Stimulated activated naive CD4-positive, alpha-beta T cell treated with Interleukin-2 at 50 U/mL for 16 hours (primary cell): ENCODE measurements at regions not wholly inside any gene's neighbourhood (a gene's known extent, or its start where the extent isn't known, plus 50 kb on each side); places are given as distances from the start of the nearest gene placed in this dataset.

Source experiments
- DNase-seq: peaks from one replicate; lab custom pipeline; 2025; lab: John Stamatoyannopoulos, UW

- no peak for DNase-seq
Observed at GRCh38 chr22:47484960-47485569, 722.6 kb downstream of the TBC1D22A start.

DNA sequence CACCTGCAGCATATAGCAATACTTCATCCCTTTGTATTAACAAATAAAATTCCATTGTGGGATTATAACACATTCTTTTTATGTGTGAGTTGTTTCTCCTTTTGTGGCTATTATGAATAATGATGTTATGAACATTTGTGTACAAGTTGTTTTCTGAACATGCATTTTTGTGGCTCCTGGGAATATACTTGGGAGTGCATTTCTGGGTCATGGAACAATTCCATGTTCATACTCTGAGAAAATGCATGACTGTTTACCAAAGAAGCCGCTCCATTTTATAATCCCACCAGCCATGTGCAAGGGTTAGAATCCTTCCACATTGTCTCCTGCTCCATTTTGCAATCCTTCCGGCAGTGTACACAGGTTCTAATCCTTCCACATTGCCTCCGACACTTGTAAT lies 713.8 kb downstream of the TBC1D22A start:
- DNase-seq = no peak

DNA sequence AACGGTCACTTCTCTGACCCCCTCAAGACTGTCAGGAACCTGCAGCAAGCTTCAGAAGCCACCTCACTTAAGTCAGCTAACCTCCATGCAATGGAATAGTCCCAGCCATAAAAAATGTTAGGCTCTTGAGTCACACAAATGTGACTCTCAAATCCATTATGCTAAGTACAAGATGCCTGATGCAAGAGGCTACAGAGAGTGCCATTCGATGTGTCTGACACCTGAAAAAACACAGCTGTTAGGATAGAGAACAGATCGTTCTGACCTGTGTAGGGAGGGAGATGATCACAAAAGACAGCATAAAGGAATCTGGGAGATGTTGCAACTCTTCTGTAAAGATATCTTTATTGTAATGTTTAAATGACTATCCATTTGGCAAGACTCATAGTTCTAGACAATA lies 712.4 kb downstream of the TBC1D22A start:
- no peak for DNase-seq

- DNase-seq = no peak
Observed at GRCh38 chr22:47474464-47474863, 712.0 kb downstream of the TBC1D22A start.

- no peak for DNase-seq
Observed at GRCh38 chr22:47472636-47473035, 710.2 kb downstream of the TBC1D22A start.

GRCh38 chr22:47471406-47471805 lies 709.0 kb downstream of the TBC1D22A start:
- DNase-seq = no peak

- DNase-seq = no peak
Observed at GRCh38 chr22:47465809-47466208, 703.4 kb downstream of the TBC1D22A start.

- no peak for DNase-seq
Observed at GRCh38 chr22:47465222-47465621, 702.8 kb downstream of the TBC1D22A start.

DNA sequence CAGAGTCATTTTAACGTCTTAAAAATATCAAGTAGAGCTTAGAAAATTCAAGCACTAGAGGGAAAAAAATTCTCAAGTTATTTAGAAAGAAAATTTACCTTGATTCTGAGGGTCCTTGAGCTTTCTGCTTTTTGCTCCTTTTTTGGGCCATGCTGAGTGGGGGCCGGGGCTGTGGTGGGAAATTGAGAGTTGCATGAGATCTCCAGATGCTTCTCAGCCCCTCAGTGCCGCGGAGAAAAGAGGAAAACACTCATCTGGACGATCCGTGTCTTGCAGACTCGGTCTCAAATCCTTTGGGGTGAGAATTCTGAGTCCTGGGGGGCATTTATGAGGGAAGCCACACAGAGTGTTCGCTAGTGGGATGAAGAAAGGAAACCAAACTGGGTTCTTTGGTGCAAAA lies 700.8 kb downstream of the TBC1D22A start:
- DNase-seq = no peak

- DNase-seq = no peak
Observed at GRCh38 chr22:47460861-47461260, 698.4 kb downstream of the TBC1D22A start.

- DNase-seq = no peak
Observed at GRCh38 chr22:47460176-47460575, 697.7 kb downstream of the TBC1D22A start.

DNA sequence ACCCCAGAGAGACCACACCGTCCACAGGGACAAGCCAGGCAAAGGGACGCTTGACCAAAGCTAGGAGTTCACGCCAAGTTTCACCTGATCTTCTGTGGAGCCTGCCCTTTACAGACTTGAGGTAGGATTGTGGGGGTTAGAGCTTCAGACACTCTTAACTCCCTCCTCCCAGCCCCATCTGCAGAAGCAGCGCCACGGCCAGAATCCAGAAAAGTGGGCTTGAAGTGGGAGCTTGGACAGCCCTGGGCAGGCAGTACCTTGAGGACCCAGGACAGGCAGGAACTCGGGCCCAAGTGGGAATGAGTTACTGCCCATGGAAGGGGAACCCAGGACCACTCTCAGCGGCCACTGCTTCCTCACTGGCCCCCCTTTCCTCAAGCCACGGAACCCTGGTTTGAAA lies 695.9 kb downstream of the TBC1D22A start:
- no peak for DNase-seq

DNA sequence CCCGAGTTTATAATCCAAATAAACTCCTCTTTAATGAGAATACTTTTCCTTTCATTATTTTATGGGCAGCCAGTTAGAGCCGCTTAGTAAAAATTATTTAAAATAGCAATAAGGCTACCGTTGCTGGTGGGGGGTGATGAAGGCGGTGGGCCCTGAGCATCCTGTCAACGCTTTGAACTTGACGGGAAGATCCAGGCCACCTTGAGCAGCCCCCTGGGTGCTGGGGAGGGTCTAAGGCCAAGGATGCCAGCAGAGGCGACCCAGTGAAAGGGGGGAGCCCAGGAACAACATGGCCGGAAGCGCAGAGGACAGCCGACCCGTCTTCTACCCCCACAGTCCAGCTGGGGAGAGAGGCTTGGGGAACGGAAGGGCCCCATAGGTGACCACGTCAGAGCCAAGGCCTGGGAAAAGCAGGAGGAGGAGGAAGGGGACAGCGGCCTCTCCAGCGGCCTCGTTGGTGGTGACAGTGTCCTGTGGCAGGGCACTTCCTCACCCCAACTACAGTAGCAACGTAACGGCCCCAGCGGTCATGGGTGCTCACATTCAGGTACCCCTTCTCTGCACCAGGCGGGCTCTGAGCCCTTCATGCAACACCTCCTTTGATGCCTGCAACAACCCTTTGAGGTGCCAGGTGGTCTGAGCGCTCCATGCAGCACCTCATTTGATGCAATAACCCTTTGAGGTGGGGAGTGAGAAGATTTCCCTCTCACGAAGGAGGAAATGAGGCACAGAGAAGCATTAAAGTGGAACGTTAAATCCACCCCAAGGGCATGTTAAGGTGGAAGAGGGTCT lies 695.3 kb downstream of the TBC1D22A start:
- DNase-seq = no peak

GRCh38 chr22:47457021-47457420 lies 694.6 kb downstream of the TBC1D22A start:
- no peak for DNase-seq

DNA sequence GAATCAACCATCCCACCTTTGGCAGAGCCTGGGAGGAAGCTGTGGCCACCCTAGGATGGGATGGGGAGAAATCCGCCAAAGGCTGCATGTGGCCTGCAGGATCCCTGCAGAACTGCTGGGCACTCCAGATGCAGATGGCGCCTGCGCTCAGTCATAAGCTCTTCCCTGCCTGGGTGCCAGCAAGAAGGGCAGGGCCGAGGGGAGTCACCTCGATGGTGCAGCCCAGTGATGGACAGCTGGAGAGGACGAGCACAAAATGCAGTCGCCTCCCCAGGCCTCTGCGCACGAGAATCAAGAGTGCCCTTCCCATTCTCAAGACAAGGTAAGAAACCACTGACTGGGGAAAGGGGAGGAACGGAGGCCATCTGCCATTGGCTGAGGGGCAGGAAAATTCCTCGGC lies 693.6 kb downstream of the TBC1D22A start:
- DNase-seq = no peak

GRCh38 chr22:47453049-47453448 lies 690.6 kb downstream of the TBC1D22A start:
- no peak for DNase-seq

GRCh38 chr22:47452184-47452583 lies 689.7 kb downstream of the TBC1D22A start:
- DNase-seq = no peak

DNA sequence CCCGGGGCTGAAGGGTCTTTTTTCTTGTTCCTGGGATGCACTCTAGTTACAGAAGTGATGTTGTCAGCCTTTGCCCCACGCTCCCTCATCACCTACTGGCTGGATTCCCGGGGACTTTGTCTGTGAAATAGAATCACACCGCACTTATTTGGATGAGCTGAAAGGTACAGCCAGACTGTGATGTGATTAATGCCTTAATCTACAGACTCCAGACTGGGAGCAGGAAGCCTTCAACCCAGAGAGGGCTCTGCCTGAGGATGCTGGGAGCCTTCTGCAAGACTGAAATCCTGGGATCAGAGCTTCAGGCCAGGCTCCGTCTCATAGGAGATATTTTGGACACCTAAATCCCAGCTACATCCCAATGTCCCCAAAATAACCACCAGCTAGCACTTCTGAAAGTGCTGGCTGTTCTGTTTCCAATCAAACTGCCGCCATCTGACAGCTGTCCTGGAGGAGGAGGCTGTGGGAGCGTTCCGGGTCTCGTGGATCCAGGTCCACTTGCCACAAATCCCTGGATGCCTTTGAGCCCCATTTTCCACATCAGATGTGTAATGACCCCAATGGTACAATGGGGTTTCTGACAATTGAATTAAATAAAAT lies 688.5 kb downstream of the TBC1D22A start:
- no peak for DNase-seq

GRCh38 chr22:47449508-47450270 lies 687.2 kb downstream of the TBC1D22A start:
- DNase-seq = no peak

- no peak for DNase-seq
Observed at GRCh38 chr22:47448231-47449223, 686.1 kb downstream of the TBC1D22A start.
